ENCODE measurements at regions not wholly inside any gene's neighbourhood (a gene's known extent, or its start where the extent isn't known, plus 50 kb on each side); places are given as distances from the start of the nearest gene placed in this dataset.
A peak's percentile ranks its signal among the peaks of the same experiment; 100 is the strongest.

- no peak for DNase-seq
Observed at GRCh38 chr1:5526822-5527551, 465.2 kb downstream of the NPHP4 start.

- no peak for DNase-seq
Observed at GRCh38 chr1:5526385-5526750, 465.9 kb downstream of the NPHP4 start.

- DNase-seq, result no peak
Observed at GRCh38 chr1:5525597-5526384, 466.4 kb downstream of the NPHP4 start.

DNA sequence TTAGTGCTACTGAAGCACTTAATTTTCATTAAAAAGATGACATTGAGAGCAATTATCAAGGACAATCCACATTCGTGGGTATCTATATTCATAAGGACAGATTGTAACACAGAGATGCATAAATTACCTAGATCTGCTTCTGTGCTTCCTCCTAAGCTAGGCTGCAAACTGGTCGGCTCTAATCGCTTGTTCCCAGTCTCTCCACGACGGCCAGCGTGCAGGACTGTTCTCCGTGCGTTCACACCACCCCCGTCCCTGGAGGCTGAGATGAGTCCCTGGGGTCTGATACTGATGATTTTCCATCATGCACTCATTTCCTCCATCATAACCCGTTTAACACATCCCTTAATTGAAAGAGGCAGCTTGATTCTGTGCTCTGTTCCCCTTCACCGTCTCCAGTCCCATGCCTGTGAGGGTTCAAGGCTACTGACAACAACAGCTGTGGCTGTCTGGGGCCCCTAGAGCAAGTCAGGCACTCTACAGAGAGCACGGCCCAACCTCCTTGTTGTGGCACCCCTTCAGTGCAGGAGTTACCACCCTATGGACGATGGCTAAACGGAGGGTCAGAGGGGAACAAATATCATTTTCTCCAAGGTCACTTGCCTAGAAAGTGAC lies 469.6 kb downstream of the NPHP4 start:
- DNase-seq, result no peak

- DNase-seq, result no peak
Observed at GRCh38 chr1:5519366-5520135, 472.7 kb downstream of the NPHP4 start.

GRCh38 chr1:5516756-5517155 lies 475.5 kb downstream of the NPHP4 start:
- DNase-seq, result no peak

DNA sequence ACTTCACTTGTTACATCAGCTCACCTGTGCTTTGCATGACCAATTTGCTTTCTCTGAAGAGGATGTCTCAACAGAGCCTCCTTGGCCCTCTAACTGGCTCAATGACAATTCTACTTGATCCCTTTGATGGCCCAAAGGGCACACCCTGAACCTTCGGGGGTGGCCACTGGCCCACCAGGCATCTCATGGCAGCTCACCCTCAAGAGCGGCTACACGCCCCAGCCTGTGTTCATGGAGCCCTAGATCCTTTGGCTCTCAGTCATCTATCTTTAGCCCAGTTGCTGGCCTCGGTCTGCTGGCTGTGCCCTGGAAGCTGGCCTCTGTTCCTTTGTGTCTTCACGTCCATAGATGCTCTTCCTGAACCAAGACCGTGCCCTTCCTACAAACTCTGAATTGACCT lies 476.7 kb downstream of the NPHP4 start:
- DNase-seq, result no peak

GRCh38 chr1:5514527-5515183 lies 477.6 kb downstream of the NPHP4 start:
- peak in 40 of 51 donors; percentile 8 to 80 (median 52) for DNase-seq

DNA sequence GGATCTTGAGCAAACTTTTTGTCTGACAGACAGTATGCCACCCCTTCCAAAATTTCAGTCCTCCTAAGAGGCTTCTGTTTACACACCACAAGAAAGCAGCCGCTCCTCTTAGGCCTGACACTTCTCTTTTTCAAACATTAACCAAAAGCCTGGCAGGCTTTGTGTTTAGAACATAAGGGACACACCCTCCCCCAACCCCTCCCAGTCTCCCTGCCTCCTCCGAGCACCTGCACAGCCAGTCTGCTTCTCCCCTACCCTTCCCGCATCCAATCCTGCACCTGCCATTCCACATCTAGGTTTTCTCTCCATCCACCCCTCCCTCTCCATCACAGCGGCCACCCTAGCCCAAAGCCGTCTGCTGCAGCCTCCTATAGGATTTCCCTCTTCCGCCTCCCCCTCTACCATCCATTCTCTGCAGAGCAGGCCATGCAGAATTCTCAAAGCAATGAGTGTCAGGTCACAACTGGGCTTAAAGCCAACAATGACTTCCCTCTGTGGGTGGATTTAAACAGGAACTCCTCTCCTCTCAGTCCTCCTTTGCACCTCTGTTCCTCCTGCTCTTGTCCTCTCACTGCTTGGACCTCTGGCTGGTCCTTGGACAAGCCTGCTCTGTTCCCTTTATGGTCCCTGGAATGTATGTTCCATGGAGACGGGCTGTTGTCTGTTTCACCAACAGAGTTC lies 478.2 kb downstream of the NPHP4 start:
- DNase-seq, result no peak

DNA sequence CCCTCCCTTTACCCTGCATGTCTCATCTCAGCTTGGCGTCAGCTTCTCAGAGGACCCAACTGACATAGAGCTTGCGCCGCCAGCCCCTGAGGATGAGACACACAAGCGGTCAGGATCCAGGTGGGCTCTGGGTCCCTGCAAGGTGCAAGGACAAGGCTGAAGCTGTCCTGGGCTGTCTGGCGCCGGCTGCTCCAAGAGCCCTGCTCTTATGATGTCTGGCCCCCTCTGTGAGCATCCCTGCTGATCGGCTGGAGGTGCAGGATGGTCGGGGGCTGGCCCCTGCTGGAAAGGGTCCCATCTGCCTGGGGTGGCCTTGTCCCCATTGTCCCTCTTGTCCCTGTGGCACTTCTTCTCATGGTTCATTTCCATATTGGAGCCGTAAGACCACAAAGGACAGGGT lies 479.0 kb downstream of the NPHP4 start:
- no peak for DNase-seq

DNA sequence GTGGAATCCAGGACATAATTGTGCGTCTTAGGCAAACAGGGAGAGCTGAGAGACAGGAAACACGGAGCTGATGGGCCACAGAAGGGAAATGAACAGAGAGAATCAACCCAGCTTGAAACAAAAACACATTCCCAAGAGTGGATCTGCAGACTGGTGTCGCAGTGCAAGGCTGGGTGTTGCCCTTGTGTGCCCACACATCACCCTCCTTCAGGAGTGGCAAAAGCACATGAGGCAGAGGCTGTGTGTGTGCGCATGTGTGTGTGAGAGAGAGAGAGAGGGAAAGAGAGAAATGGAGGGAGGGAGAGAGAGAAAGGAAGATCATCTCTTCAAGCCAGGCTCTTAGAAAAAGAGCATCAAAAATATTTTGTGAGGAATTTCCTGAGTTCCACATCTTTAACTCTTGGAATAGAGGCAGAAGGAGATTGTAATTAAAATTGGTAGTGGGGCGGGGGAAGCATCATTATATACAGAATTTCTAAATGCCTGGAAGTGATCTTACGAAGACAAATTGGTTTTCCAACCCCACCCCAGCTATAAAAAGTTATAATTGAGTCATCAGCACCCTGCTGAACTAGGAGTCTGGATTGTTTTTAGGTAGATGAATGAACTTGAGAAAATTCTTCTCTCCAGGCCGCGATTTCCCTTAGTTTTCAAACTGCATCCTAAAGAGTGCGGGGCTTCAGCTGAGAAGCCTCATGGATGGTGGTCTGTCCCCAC lies 480.7 kb downstream of the NPHP4 start:
- DNase-seq, result peak in 1 of 51 donors; percentile 15

GRCh38 chr1:5509664-5510452 lies 482.4 kb downstream of the NPHP4 start:
- peak in 42 of 51 donors; percentile 6 to 80 (median 38) for DNase-seq

GRCh38 chr1:5508669-5509330 lies 483.4 kb downstream of the NPHP4 start:
- DNase-seq, result no peak

- no peak for DNase-seq
Observed at GRCh38 chr1:5507340-5507739, 484.9 kb downstream of the NPHP4 start.

DNA sequence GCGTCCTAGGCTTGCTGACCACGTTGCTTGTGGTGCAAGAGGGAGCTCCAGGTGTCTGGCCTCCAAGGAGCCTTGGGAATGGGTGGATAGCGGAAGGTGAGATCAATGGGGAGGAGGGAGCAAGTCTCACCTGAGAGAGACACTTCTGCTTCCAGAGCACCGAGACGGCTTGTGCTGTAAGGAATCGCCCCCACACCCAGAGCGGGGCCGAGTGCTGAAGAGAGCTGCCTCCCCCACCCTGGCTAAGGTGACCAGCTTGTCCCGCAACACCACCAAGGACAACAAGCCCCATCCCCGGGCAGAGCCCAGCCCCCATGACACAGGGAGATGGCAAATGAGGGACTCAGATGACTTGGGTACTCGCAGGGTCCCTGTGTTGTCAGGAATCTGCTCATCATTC lies 485.6 kb downstream of the NPHP4 start:
- no peak for DNase-seq

DNA sequence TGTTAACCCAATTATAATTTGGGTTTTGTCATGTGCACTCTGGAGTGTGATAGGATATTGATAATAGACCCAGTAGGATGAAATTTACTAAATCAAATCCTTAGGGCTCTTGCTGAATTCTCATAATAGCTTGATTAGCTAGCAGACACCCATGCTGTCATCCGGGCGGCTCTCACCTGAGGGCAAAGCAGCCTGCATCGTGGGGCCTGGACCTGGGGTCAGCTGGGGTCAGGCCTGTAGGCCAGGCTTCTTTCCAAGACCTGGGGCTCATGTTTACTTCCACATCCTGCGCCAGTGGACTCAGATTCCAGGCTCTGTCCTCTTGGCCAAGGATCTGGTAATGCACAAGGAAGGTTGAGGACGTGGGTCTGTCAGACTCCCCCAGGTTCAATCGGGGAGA lies 486.3 kb downstream of the NPHP4 start:
- no peak for DNase-seq

- peak in 1 of 51 donors; percentile 15 for DNase-seq
Observed at GRCh38 chr1:5504364-5504740, 487.9 kb downstream of the NPHP4 start.

- no peak for DNase-seq
Observed at GRCh38 chr1:5503556-5504363, 488.5 kb downstream of the NPHP4 start.

All from hypothalamus (tissue), 51 donors.